Activated CD8-positive, alpha-beta memory T cell treated with anti-CD3 and anti-CD28 coated beads, Interleukin-2, amount 50 U/mL, for 24 hours (primary cell): ENCODE measurements at regions not wholly inside any gene's neighbourhood (a gene's known extent, or its start where the extent isn't known, plus 50 kb on each side); places are given as distances from the start of the nearest gene placed in this dataset.
A peak's percentile ranks its signal among the peaks of the same experiment; 100 is the strongest.
"Not testable (repeated sequence)": the region's sequence is repeated elsewhere in the genome, so short reads cannot be mapped to it uniquely, and the experiment has no call there.

Experiments used
- DNase-seq: peaks from one replicate; pipeline ENCODE4 v3.0.0-alpha.2; 2020; ENCODE audit errors: extremely low read depth

GRCh38 chr6:25122622-25123237 is 156.4 kb upstream of the CARMIL1 start:
- no peak for DNase-seq

DNA sequence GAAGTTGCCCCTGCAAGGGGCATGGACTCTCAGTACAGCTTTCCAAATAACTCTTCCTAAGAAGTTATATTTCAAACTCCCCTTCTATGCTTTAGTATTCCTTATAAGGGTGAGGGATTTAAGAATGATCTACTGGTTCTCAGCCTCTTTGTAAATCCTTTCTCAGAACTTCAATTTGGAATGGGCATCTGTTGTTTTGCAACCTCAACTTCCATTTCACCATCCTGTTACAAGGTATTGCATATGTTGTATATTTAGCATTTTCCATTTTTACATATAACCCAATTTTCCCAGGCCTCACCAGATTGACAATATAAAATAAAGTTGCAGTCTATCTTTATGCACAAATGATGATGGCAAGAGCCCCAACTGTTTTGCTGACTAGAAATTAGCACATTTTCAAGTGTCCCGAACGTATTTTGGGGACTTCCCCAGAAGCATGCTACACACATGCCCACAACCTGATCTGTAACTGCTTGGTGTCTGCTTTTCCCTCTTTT is 154.9 kb upstream of the CARMIL1 start:
- no peak for DNase-seq

DNA sequence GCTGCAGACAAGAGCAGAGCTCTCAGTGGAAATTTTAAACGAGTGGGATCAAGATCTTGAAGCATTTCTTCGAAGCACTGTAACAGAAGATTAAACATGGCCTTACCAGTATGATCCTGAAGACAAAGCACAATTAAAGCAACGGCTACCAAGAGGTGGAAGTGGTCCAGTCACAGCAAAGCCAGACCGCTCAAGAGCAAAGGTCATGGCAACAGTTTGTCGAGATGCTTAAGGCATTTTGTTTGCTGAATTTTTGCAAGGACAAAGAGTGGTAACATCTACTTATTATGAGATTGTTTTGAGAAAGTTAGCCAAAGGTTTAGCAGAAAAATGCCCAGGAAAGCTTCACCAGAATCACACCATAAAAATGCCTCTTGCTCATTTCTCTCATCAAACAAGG is 153.4 kb upstream of the CARMIL1 start:
- DNase-seq: no peak

GRCh38 chr6:25127076-25127837 is 151.9 kb upstream of the CARMIL1 start:
- DNase-seq: no peak

- no peak for DNase-seq
These were observed 148.7 kb upstream of the CARMIL1 start for GRCh38 chr6:25130518-25130917.

GRCh38 chr6:25132934-25133333 is 146.2 kb upstream of the CARMIL1 start:
- no peak for DNase-seq

GRCh38 chr6:25133568-25133967 is 145.6 kb upstream of the CARMIL1 start:
- DNase-seq: no peak

DNA sequence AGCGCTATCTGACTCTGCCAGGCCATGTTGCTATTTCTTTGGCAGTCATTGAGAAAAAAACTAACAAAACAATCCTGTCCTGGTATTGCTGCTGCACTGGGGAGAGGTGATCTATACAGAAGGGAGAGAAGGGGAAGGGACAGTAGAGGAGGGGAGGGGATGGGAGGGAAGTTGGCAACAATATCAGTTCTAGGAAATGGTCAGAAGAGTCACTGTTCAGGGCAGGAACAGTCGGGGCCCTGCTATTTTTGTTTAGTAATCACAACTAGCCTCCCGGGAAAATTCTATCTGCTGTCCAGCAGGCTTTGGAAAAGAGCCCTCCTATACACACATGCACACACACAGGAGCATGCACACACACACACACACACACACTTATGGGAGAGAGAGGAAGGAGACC is 142.3 kb upstream of the CARMIL1 start:
- no peak for DNase-seq

DNA sequence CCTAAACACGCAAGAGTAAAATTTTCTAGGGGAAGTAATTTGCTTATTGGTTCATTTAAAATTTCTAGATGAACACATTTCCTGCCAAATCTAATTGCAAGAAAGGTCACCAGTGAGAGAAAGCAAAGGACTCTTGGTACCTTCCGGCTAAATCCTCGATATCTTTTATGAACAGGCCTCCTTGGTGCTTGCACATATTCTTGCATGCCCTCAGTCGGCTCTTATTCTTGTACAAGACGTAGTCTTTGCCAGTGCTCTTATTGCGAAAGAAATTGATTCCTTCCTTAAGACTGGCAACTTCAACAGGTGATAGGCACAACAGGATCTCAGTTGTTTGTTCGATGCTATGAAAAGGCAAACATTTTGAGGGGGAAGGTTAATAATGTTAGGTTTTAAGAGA is 141.7 kb upstream of the CARMIL1 start:
- no peak for DNase-seq

- peak; percentile 13 for DNase-seq
These were observed 141.3 kb upstream of the CARMIL1 start for GRCh38 chr6:25137916-25138232.

DNA sequence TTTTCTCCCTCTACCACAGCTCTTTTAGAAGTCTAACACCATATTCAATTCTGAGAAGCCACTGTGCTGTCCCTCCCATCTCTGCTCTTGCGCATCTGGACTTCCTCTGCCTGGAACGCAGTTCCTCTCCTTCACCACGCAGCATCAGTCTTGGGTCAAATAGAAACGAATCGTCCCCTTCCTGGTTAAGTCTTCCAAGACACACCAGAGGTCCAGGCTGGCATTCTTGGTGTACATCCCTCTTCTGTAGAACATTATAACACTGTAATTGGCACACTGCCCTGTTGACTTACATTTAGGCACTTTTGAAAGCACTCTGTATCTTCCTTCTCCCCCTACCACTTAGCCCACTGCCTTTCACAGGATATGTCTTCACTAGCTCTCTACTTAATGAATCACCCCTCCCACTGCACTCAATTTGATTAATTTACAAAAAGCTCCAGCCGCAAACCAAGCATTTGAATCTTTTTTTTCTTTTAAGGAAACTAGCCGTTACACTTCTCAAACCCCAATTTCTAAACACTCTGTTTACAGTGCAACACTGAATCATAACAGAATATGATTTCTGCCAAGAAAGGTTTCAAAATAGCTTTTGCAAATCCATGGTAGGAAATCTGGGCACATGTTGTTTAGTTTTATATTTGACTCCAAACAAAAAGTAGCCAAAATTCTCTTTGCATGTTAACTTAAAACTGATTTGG is 140.8 kb upstream of the CARMIL1 start:
- peak; percentile 15 for DNase-seq

- DNase-seq: no peak
These were observed 140.2 kb upstream of the CARMIL1 start for GRCh38 chr6:25138934-25139415.

DNA sequence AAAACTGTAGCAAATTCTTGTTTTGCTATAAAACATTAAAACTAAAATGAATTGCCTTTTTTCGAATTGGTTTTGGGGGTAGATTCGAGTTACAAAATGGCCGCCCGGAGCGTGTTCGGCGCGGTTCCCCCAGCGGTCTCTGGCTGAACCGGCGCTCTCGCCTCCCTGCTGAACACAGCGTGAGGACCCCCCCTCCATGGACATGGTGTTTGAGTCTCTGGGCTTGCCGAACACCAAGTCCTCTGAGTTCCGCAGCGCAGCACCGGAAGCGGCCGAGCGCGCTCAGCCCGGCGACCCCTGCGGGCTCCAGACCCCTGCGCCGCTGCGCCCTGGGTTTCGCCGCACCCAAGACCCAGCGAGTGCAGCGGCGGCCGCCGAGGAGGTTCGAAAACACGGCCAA is 139.6 kb upstream of the CARMIL1 start:
- not testable (repeated sequence) for DNase-seq

GRCh38 chr6:25142506-25142905 is 136.7 kb upstream of the CARMIL1 start:
- no peak for DNase-seq

DNA sequence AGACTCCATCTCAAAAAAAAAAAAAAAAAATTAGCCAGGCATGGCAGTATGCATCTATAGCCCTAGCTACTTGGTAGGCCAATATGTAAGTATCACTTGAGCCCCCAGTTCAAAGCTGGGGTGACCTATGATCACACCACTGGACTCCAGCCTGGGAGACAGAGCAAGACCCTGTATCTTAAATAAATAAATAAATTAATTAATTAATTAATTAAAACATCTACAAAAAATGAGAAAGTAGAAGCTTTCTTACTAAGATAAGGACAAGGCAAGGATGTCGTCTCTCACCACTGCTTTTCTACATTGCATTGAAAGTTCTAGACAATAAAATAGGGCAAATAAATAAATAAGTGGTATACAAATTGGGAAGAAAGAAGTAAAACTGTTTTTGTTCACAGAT is 134.3 kb upstream of the CARMIL1 start:
- no peak for DNase-seq

DNA sequence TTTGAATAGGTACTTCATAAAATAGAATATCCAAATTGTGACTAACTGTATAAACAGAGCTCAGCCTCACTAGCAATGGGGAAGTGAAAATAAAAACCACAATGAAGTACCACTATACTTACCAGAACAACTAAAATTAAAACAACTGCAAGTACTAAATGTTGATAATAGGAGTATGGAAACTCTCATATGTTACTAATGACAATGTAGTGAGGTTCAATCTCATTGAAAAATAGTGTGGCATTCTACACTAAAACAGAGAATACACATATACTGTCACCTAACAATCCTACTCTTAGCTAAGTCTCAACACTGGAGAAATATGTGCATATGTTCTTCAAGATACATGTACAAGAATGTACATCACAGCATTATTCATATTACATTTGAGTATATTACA is 132.0 kb upstream of the CARMIL1 start:
- DNase-seq: no peak

GRCh38 chr6:25150031-25150430 is 129.1 kb upstream of the CARMIL1 start:
- no peak for DNase-seq

- DNase-seq: no peak
These were observed 128.3 kb upstream of the CARMIL1 start for GRCh38 chr6:25150863-25151262.

DNA sequence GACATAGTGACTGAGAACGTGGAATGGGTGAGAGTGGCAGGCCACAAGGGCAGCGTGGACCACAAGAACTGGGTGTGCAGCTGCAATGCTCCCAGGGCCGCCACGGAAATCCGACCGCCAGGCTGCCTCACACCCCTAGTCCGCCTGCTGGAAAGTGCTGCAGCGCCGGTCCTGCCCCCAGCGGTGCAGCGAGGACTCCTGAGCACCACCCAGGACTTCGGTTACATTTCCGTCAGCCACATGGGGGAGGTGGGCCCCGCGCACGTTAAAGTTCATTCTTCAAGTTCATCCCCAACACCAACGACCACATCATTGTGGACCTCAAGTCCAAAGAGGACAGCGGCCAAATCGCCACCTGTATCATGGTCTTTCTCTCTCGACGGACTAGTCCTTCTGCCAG is 126.1 kb upstream of the CARMIL1 start:
- DNase-seq: no peak

GRCh38 chr6:25154034-25154596 is 125.1 kb upstream of the CARMIL1 start:
- DNase-seq: no peak

- DNase-seq: no peak
These were observed 124.0 kb upstream of the CARMIL1 start for GRCh38 chr6:25155211-25155610.

GRCh38 chr6:25156123-25156522 is 123.1 kb upstream of the CARMIL1 start:
- DNase-seq: no peak

GRCh38 chr6:25157183-25157582 is 122.0 kb upstream of the CARMIL1 start:
- no peak for DNase-seq
